HG02678 (cell line): ENCODE measurements at regions not wholly inside any gene's neighbourhood (a gene's known extent, or its start where the extent isn't known, plus 50 kb on each side); places are given as distances from the start of the nearest gene placed in this dataset.
"Not testable (repeated sequence)": the region's sequence is repeated elsewhere in the genome, so short reads cannot be mapped to it uniquely, and the experiment has no call there.

ENCODE experiments used
- ATAC-seq: cut with Tn5 transposase; IDR thresholded peaks from one replicate; pipeline ENCODE4 v1.9.1; 2021; ENCODE audit warnings: mild to moderate bottlenecking, moderate library complexity; ENCODE audit not compliant: unreplicated experiment

DNA sequence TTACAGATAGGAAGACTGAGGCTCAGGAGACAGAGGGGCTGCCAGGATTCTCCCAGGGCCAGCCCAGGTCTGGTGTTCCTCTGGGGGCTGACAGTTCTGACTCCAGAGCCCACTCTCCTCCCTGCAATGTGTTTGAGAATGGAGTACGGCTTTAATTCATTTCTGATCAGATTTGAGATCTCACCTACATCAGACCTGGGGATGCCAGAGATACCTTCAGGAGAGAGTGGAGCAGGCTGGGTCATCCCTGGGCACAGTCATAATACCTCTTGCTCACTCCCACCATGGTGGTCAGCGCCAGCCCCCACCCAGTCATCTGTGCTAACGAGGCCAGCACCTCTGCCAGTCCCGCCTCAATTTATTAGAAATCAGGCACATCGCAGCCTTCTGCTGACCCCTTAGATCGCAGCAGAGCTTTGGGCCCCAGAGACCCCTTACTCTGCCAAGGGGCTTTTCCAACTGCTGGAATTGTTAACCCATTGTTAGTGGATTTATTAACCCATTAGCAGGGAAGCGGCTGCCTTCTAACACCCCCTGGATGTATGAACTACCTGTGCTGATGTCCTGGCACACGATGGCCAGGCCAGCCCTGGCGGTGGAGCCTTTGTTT lies 352.1 kb downstream of the MATN1 start:
- no peak for ATAC-seq

DNA sequence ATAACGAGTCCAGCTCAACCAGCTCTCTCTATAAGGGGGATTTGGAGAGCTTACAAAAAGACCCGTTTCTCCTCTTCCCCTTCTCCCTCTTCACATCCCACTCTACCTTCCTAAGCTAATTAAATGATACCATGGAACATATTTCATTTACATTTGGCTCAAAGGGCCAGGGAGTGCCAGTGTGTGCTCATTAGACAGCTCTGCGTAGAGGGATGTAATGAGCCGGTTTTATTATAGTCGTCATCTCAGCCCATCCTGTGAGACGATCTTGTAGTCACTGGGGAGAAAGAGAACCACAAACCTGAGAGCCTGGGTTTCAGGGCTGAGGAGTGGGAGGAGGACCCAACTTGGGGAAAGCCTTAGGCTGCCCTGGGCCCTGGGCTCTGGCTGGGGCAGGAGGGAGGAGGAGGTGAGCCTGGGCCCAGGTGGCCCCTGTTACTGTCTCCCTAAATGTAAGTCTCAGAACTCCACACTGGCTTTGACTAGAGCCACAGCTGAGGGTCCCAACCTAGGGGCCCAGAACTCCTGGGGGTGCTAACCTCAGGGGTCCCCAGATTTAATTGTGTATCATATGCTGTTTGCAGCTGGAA lies 354.6 kb downstream of the MATN1 start:
- no peak for ATAC-seq

DNA sequence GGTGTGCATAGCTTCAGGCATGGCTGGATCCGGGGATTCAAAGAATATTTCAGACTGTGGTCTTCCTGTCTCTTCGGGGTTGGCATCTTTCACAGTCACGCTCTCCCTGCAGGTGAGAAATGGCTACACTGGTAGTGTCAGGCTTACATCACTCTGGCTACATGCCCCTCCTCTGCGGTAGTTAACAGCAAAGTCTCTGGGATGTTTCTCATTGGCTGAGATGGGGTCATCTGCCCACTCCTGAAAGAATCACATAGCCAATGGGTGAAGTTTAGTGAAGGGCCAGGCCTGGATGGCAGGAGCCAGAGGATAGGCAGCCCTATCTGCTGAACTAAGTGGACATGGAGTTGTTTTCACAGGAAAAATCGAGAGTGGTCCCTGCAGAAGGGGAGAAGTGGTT lies 356.5 kb downstream of the MATN1 start:
- ATAC-seq, result no peak

DNA sequence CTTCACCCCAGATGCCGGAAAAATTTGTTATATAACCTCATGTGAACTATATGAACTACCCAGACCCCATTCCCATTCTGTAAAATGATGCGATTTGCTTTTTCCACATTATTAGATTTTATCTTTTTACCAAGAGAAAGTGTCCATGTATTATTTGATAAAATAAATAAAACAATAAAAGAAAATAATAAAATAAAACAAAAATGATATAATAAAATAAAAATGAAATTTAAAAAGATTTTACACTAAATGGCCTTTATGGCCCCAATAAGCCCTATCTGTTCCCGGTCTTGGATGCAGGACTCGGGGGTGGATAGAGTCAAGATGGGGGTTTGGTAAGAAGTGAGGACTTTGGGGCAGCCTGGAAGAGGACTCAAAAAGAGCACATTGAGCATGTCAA lies 357.2 kb downstream of the MATN1 start:
- ATAC-seq, result no peak

DNA sequence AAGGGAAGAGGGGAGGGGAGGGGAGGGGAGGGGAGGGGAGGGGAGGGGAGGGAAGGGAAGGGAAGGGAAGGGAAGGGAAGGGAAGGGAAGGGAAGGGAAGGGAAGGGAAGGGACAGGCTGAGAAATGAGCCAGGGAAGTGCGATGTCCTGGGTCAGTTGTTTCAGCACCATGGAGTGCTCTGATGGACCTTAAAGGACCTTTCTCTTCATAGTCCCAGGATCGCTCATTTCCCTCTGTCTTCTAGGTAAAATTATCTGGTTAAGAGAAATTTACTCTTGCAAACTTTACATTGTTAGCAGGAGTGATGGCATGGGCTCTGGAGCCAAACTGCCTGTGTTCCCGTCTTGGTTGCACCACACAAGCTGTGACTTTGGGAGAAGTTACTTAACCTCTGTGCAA lies 357.8 kb downstream of the MATN1 start:
- ATAC-seq, result no peak

DNA sequence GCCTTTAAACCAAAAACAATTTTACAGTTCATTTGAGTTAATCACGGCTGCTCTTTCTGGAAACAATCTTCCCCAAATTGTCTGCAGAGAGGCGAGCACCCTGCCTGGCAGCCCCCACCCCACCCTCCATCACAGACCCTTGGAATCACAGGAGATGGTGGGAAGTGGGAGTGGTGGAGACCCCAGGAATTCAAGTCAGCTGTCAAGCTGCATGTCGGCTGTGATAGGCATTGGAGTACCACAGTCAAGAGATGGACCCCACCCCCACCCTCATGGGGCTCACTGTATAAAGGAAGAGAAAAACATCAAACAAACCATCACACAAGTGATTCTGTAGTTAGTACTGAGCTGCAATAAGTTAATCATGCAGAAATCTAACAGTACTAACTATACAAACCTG lies 360.4 kb downstream of the MATN1 start:
- no peak for ATAC-seq

DNA sequence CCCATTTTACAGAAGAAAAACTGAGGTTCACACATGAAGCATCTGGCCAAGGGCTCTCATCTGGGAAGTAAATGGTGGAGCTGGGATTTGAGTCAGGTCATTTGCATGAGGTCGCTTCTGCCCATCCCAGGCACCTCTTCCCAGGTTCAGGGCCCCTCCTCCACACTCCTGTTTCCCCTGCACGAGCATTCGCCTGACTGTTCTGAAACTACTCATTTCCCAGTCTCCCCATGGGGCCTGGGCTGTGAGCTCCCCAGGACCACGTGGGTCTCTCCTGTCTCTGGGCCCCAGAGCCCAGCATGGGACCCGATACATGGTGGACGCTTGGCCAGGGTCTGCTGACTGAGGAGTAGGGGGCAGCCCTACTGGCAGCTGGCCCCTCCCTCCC lies 360.8 kb downstream of the MATN1 start:
- ATAC-seq, result no peak

DNA sequence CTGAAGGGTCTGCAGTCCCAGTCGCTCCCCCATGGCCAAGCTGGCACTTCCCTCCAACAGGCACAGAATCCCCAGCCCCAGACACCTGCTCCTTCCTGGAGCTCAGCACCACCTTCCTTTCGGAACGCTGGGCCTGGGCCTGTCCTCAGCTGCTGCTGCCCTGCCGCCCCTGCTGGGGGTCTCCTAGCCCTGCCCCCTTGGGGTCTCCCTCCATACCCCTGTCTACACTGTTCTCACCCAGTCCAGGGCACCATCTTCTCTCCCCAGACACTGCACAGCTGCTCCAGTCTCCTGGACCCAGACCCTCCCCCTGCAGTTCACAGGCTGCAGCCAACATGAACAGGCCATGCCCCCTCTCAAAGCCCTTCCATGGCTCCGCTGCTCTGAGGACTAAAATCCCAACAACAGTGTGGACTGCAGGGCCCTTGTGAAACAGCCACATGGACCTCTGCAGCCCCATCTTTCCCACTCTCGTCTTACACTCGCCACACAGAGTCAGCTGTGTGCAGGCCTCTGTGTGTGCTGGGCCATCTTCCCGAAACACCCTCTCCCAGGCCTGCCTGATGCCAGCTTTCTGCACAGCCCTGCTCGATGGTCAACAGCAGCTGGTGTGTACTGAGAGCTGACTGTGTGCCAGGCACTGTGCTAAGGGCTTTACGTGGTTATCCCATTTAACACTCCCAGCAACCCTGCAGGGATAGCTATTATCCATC lies 361.3 kb downstream of the MATN1 start:
- ATAC-seq, result not testable (repeated sequence)

DNA sequence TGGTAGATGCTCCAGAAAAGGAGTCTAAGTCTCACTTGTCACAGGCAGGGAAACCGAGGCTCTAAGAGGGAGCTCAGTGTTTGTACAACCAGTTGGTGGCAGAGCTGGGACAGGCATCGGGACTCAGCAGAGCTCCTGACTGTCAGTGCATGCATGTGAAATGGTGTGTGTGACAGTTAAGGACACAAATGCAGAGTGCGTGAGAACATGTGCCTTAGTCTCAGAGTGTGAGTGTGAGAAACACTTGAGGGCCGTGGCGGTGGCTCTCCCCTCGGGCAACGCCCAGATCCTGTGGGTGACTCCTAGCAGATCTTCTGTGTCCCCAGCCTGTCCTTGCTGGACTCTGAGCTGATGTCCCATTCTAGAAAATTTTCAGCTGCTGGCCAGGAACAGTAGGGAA lies 362.6 kb downstream of the MATN1 start:
- no peak for ATAC-seq

DNA sequence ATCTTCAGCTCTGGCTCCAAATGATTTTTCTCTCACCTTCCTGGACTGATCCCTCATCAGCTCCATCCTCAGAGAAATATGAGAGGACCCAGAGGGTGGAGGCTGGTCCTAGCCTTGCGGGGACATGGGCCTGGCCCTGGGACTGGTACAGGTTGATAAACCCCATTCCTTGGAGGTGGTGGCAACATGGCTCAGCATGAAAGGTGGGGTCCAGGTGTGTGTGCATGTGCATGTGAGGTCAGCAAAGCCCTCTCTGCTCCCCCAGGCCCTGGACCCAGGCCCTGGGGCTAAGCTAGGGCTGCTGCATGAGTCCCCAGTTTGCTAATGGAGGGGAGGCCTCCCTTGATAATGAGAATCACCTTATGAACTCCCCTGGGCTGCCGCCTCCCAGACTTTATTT lies 363.1 kb downstream of the MATN1 start:
- no peak for ATAC-seq

DNA sequence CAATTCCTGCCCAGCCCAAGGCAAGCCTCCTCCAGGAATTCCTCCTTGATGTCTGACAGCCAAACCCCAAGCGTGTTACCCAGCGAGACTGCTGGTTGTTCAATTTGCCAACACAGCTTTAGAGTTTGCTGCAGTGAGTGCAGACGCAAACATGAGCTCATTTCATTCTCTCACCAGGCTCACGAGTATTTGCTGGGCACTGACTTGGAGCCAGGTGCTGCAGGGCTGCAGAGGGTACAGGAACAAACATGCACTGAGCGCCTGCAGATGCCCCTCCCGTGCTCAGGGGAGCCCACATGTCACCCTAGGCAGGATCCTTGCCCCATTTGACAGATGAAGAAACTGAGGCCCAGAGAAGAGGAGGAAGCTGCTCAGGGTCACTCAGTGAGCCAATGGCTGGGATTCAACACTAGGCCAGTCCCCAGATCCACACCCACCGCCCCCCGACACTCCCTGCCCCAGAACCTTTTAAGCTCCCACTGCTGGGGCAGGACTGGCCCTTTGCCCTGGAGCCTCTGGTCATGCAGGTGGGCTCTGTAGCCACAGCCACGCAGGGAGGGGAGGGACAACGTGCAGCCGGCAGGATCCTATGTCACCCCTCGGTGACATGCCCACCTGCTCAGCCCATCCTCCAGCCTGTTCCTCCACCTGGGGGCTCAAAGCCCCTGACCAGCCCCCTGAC lies 363.7 kb downstream of the MATN1 start:
- no peak for ATAC-seq

DNA sequence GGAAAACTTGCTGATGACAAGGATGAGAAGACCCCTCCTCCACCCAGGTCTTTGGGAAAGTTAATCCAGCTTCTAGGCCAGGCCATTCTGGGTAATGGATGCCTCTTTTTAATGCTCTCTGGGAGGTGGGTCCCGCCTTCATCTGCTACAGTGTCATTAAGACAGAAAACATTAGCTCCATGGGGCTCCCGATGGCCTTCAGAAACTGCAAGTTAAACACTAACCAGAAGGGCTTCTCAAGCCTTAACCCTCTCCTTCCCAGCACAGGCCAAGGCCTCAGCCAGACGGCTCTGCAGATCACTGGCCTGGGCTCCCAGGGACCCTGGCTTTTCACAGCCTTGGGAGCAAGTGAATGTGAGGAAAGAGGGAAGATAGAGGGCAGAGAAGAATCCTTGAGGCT lies 364.9 kb downstream of the MATN1 start:
- ATAC-seq, result no peak

DNA sequence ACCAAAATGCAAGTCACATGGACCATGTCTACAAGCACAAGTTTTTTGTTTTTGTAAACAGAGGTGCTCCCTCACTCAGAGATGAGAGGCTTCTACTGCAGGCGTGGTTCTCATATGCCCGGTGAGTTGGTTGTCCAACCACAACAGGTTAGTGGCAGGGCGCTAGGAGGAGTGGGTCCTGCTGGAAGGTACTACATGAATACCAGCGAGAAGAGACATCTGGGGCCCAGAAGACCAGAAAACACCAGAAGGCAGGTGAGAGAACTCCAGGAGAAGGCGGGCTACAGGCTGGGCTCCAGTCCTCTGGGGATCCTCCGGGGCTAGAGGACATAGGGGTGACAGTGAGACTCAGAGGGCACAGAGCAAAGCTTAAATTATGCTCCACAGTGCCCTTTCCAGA lies 366.5 kb downstream of the MATN1 start:
- no peak for ATAC-seq

DNA sequence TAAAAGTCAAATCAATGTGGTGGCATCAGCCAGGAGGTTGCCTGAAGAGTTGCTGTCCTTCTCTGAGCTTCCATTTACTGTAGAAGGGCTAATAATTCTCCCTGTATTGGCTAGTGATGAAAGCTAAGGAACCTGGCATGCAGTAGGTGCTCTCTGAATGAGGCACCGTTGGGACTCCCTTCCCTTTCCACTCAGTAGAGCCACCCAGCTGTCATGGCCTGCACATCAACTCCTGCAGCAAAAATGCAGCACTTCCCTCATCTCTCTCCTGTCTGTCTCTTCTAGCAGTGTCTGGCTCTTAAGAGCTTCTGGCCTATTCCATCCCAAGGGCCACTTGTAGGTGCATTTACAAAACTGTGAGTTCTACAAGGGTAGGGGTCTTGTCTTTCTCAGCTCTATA lies 369.0 kb downstream of the MATN1 start:
- ATAC-seq, result no peak

DNA sequence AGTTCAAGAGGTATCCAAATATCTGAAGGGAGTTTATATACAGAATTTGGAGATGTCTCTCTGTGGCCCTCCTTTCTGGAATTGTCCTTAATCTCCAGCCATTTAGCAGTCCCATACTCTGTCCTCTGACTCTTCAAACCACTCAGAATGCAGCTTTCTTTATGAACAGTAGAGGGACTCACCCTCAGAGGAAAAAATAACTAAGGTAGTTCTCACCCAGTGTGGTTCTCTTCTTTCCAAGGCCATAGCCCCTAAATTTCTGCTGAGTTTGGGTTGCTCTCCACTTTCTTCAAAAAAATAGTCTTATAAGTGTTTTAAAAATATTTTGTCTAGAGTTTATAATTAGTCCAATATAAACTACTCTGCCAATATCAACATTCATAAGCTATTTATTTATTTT lies 369.7 kb downstream of the MATN1 start:
- no peak for ATAC-seq

DNA sequence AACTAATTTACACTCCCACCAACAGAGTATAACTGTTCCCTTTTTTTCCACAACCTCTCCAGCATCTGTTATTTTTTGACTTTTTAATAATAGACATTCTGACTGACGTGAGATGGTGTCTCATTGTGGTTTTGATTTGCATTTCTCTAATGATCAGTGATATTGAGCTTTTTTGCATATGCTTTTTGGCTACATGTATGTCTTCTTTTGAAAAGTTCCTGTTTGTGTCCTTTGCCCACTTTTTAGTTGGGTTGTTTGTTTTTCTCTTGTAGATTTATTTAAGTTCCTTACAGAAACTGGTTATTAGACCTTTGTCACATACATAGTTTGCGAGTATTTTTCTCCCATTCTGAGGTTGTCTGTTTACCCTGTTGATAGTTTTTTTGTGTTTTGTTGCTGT lies 375.2 kb downstream of the MATN1 start:
- ATAC-seq, result no peak

DNA sequence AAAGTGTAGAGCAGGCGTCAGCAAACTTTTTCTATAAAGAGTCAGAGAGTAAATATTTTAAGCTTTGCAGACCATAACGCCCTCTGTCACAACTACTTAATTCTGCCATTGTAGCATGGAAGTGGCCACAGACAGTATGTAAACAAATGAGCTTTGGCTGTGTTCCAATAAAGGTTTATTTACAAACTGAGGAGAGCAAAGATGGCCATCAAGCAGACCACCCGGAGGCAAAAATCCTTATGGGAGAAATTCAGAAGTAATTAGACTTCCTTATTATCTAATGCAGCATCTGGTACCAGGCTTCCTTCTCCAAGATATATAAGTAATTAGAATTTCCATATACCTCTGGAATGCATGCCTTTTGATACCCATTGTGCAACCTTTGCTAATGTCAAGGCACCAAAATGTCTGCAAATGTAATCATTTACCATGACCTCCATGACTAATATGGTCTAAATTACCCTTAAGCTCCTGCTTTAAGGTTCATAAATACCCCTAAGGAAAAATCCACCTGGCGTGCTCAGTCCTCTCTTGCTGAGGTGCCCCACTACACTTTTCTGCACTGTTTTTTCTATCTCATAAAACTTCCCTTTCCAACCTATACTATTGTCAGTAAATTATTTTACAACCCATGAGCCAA lies 377.8 kb downstream of the MATN1 start:
- no peak for ATAC-seq

DNA sequence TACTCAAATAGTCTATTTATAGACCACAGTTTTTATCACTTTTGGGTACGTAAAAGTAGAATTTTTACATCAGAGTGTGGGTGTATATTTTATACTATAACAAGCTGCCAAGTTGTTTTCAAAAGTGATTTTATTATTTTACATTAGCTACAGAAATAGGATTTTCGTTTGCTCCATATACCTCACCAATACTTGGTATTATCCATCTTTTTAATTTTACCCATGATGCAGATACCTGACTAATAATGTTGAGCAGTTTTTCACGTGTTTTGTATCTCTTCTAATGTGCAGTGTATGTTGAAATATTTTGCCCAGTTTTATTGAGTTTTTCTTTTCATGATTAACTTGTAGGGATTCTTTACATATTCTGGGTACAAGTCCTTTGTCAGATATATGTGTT lies 379.8 kb downstream of the MATN1 start:
- no peak for ATAC-seq

DNA sequence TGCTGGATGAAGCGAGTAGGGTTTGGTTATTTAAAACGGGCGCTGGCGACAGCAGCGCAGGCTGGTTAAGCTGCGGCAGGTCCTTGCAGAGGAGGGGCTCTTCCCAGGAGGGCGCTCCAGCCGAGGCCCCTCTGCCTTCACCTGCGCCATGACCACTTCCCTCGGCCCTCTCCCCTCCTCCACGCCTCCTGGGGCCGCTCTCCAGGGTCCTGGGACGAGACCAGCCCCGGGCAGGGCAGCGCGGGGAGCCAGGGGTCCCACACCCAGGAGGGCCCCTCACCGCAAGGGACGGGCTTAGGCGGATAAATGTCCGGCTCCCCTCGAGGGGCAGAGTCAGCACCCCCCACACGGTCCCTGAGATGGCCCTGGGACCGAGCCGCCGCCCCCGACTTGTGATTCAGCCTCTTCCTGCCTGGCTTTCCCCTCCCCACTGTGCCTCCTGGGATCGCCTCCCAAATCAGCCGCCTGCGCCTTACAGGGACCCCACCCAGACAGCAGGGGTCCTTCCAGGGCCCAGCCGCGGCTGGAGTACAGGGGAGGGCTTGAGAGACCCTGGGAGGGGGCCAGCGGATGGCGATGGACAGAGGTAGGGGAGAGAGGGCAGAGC lies 380.7 kb downstream of the MATN1 start:
- ATAC-seq, result no peak

DNA sequence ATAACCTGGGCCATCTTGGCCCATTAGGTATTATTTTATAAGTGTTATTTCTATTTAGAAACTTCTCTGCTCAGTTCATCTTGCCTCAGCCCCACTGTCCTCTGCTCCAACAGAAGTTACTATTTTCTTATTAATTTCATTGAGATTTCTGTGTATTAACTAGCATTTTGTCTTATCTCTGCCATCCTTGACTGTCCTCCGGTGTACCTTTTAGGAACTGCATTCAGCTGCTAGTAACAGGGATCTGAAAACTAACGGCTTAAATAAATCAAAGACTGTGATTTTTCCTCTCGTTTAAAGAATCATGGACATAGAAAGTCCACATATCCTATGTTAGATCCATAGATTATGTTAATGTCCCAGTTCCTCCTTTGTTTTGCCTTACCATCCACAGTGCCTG lies 382.5 kb downstream of the MATN1 start:
- no peak for ATAC-seq

DNA sequence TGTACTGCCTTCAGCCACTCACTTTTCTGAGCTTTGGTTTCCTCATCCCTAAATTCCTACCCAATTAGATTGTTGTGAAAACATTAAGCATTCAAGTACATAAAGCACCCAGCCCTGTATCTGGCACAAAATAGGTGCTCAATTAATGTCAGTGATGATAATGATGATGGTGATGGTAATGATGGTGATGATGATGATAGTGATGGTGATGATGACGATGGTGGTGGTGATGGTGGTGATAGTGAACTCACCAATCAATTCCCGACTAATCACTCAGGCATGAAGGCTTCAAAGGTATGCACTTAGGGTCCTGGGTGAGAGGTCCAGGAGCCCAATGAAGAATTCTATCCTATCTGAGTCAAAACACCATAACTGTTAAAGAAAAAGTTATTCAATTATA lies 383.5 kb downstream of the MATN1 start:
- no peak for ATAC-seq
